ENCODE measurements at regions not wholly inside any gene's neighbourhood (a gene's known extent, or its start where the extent isn't known, plus 50 kb on each side); places are given as distances from the start of the nearest gene placed in this dataset.

- no peak for TF ChIP-seq CTCF (IDR thresholded peaks at IDR 0.05; ENCODE audit: control insufficient read depth, extremely low read depth, insufficient read depth)
- no peak for DNase-seq (ENCODE audit: low read depth)
- H3K4me3 ChIP-seq (ENCODE audit: low read depth, low read length), result no peak overlapping the region
Measured at GRCh38 chr9:12955510-12956163, 180.8 kb downstream of the LURAP1L start.

- H3K4me3 ChIP-seq (ENCODE audit: low read depth, low read length), result no peak overlapping the region
- no peak for TF ChIP-seq CTCF (IDR thresholded peaks at IDR 0.05; ENCODE audit: control insufficient read depth, extremely low read depth, insufficient read depth)
- no peak for DNase-seq (ENCODE audit: low read depth)
Measured at GRCh38 chr9:12956261-12956660, 181.4 kb downstream of the LURAP1L start.

- DNase-seq (ENCODE audit: low read depth), result no peak
- H3K4me3 ChIP-seq (ENCODE audit: low read depth, low read length), result no peak overlapping the region
- no peak for TF ChIP-seq CTCF (IDR thresholded peaks at IDR 0.05; ENCODE audit: control insufficient read depth, extremely low read depth, insufficient read depth)
Measured at GRCh38 chr9:12956805-12957204, 182.0 kb downstream of the LURAP1L start.

GRCh38 chr9:12958279-12958678, 183.5 kb downstream of the LURAP1L start:
- H3K4me3 ChIP-seq (ENCODE audit: low read depth, low read length), result no peak overlapping the region
- DNase-seq (ENCODE audit: low read depth), result no peak
- TF ChIP-seq CTCF (IDR thresholded peaks at IDR 0.05; ENCODE audit: control insufficient read depth, extremely low read depth, insufficient read depth), result no peak

GRCh38 chr9:12958708-12959107, 183.9 kb downstream of the LURAP1L start:
- TF ChIP-seq CTCF (IDR thresholded peaks at IDR 0.05; ENCODE audit: control insufficient read depth, extremely low read depth, insufficient read depth), result no peak
- H3K4me3 ChIP-seq (ENCODE audit: low read depth, low read length), result no peak overlapping the region
- no peak for DNase-seq (ENCODE audit: low read depth)

GRCh38 chr9:12961276-12961809, 186.5 kb downstream of the LURAP1L start:
- TF ChIP-seq CTCF (IDR thresholded peaks at IDR 0.05; ENCODE audit: control insufficient read depth, extremely low read depth, insufficient read depth), result no peak
- no peak overlapping the region for H3K4me3 ChIP-seq (ENCODE audit: low read depth, low read length)
- no peak for DNase-seq (ENCODE audit: low read depth)

- H3K4me3 ChIP-seq (ENCODE audit: low read depth, low read length), result no peak overlapping the region
- DNase-seq (ENCODE audit: low read depth), result no peak
- TF ChIP-seq CTCF (IDR thresholded peaks at IDR 0.05; ENCODE audit: control insufficient read depth, extremely low read depth, insufficient read depth), result no peak
Measured at GRCh38 chr9:12963537-12963936, 188.7 kb downstream of the LURAP1L start.

All from LNCaP clone FGC (cell line).